Panc1 (cell line): ENCODE measurements at regions not wholly inside any gene's neighbourhood (a gene's known extent, or its start where the extent isn't known, plus 50 kb on each side); places are given as distances from the start of the nearest gene placed in this dataset.

Source experiments
- ATAC-seq: fragments of 200-7000 bp; cut with Tn5 transposase; 2 replicates; pipeline ENCODE4 v1.9.1; 2020; ENCODE audit warnings: mild to moderate bottlenecking, moderate library complexity
- BruUV-seq: library from RNA; stranded (reverse); fragments of 400-500 nt; replicated peaks from 2 replicates; lab custom pipeline; 2021; lab: Mats Ljungman, UMichigan
- CTCF ChIA-PET: fragments of 300-600 bp; sonication (Branson Sonifier 250); formaldehyde crosslinking; loops from one replicate; lab custom pipeline; 2022; ENCODE audit warnings: antibody characterized with exemption; lab: Charles Lee
- POLR2A ChIA-PET: fragments of 300-600 bp; sonication (Branson Sonifier 250); formaldehyde crosslinking; loops from one replicate; lab custom pipeline; 2022; ENCODE audit warnings: antibody characterized with exemption; lab: Charles Lee
- DNase-seq: peaks from one replicate; pipeline ENCODE4 v3.0.0-alpha.2; 2010; ENCODE audit warnings: low read depth, low spot score
- H3K27ac ChIP-seq: 2 replicates; pipeline ENCODE4 v1.5.1; 2011; ENCODE audit warnings: mild to moderate bottlenecking, low read length, inconsistent platforms
- H3K27me3 ChIP-seq: fragments of 200-500 bp; sonication (Bioruptor generic); 2 replicates; pipeline ENCODE4 v1.6.0; 2014; ENCODE audit warnings: low read length, inconsistent platforms; ENCODE audit not compliant: control insufficient read depth, insufficient read depth
- H3K36me3 ChIP-seq: fragments of 200-500 bp; sonication (Bioruptor generic); 2 replicates; pipeline ENCODE4 v1.5.1; 2014; ENCODE audit warnings: inconsistent platforms, mild to moderate bottlenecking, low read length, moderate library complexity; ENCODE audit not compliant: control insufficient read depth, insufficient read depth
- H3K4me1 ChIP-seq: 2 replicates; pipeline ENCODE4 v1.5.1; 2011; ENCODE audit warnings: inconsistent platforms, mild to moderate bottlenecking, low read length, moderate library complexity; ENCODE audit not compliant: control insufficient read depth, insufficient read depth
- H3K4me3 ChIP-seq, 2 experiments: 2 replicates each; pipeline ENCODE4 v1.5.1; 2011 to 2012; ENCODE audit warnings: low read depth in 2 of 2, low read length in 2 of 2, mild to moderate bottlenecking in 2 of 2, inconsistent platforms in 1 of 2, moderate library complexity in 1 of 2
- H3K9me3 ChIP-seq: fragments of 200-500 bp; sonication (Bioruptor generic); 2 replicates; pipeline ENCODE4 v1.5.1; 2014; ENCODE audit warnings: low read depth, mild to moderate bottlenecking, inconsistent platforms, low read length, moderate library complexity; ENCODE audit not compliant: control insufficient read depth, insufficient read depth
- POLR2AphosphoS5 ChIP-seq: IDR thresholded peaks from 2 replicates; pipeline ENCODE4 v1.6.1; 2012; ENCODE audit warnings: mild to moderate bottlenecking, low read depth, low read length, moderate library complexity
- SIN3A ChIP-seq: IDR thresholded peaks from 2 replicates; pipeline ENCODE4 v1.6.1; 2012; ENCODE audit warnings: low read depth, mild to moderate bottlenecking, low read length, moderate library complexity, borderline replicate concordance; ENCODE audit not compliant: insufficient read depth
- TCF7L2 ChIP-seq: IDR thresholded peaks from 2 replicates; pipeline ENCODE4 v1.6.1; 2011; ENCODE audit warnings: mild to moderate bottlenecking, low read depth, low read length, inconsistent platforms
- in situ Hi-C: cut with HindIII; loops from 2 replicates; pipeline ENCODE4 v1.10.0; 2016; ENCODE audit warnings: low sequenced_read_pairs, low pct_unique_long_range_greater_than_20kb
- intact Hi-C: fragments of 100-400 bp; cut with micrococcal nuclease; formaldehyde crosslinking; loops from one replicate; pipeline ENCODE4 v1.10.0; 2022; ENCODE audit not compliant: unreplicated experiment
- TF ChIP-seq, protein P1 (sequence below), 2 experiments: IDR thresholded peaks; 2 replicates each; pipeline ENCODE4 v1.6.1; 2011 to 2012; ENCODE audit warnings: low read depth in 2 of 2, control low read depth in 1 of 2, low read length in 1 of 2, mild to moderate bottlenecking in 1 of 2, moderate library complexity in 1 of 2; ENCODE audit not compliant: insufficient read depth in 1 of 2
- TF ChIP-seq, protein P2 (sequence below): fragments of 450-650 bp; IDR thresholded peaks from 2 replicates; pipeline ENCODE4 v1.5.1; 2017; ENCODE audit warnings: mild to moderate bottlenecking

DNA sequence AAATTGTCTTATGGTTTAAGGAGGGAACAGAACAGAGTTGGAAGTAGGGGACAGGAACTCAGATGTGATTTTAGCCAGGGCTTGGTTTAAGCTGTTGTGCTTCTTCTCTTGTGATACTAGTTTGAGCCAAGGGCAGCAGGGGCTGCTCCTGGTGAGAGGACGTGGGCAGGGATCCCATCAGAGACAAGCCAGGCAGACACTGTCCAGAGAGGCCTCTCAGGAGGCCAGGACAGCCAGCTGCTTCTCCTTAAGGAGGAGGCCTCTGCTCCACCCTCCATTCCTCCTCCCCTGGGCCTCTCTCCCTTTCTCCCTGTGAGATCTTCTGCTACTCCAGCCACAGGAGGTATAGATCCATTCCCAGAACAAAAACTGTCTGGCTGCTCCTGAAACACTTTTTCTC lies 108.4 kb upstream of the MLN start:
- ATAC-seq (no peak), DNase-seq (no peak)
- TF ChIP-seq SIN3A (no peak), TCF7L2 (no peak), POLR2AphosphoS5 (no peak)
- TF ChIP-seq, protein P1, sequence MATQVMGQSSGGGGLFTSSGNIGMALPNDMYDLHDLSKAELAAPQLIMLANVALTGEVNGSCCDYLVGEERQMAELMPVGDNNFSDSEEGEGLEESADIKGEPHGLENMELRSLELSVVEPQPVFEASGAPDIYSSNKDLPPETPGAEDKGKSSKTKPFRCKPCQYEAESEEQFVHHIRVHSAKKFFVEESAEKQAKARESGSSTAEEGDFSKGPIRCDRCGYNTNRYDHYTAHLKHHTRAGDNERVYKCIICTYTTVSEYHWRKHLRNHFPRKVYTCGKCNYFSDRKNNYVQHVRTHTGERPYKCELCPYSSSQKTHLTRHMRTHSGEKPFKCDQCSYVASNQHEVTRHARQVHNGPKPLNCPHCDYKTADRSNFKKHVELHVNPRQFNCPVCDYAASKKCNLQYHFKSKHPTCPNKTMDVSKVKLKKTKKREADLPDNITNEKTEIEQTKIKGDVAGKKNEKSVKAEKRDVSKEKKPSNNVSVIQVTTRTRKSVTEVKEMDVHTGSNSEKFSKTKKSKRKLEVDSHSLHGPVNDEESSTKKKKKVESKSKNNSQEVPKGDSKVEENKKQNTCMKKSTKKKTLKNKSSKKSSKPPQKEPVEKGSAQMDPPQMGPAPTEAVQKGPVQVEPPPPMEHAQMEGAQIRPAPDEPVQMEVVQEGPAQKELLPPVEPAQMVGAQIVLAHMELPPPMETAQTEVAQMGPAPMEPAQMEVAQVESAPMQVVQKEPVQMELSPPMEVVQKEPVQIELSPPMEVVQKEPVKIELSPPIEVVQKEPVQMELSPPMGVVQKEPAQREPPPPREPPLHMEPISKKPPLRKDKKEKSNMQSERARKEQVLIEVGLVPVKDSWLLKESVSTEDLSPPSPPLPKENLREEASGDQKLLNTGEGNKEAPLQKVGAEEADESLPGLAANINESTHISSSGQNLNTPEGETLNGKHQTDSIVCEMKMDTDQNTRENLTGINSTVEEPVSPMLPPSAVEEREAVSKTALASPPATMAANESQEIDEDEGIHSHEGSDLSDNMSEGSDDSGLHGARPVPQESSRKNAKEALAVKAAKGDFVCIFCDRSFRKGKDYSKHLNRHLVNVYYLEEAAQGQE (IDR thresholded peaks at IDR 0.05; ENCODE audit: insufficient read depth in 1 of 2, low read depth in 2 of 2, low read length in 1 of 2) = no peak
- TF ChIP-seq, protein P2, sequence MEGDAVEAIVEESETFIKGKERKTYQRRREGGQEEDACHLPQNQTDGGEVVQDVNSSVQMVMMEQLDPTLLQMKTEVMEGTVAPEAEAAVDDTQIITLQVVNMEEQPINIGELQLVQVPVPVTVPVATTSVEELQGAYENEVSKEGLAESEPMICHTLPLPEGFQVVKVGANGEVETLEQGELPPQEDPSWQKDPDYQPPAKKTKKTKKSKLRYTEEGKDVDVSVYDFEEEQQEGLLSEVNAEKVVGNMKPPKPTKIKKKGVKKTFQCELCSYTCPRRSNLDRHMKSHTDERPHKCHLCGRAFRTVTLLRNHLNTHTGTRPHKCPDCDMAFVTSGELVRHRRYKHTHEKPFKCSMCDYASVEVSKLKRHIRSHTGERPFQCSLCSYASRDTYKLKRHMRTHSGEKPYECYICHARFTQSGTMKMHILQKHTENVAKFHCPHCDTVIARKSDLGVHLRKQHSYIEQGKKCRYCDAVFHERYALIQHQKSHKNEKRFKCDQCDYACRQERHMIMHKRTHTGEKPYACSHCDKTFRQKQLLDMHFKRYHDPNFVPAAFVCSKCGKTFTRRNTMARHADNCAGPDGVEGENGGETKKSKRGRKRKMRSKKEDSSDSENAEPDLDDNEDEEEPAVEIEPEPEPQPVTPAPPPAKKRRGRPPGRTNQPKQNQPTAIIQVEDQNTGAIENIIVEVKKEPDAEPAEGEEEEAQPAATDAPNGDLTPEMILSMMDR = no peak
- ChIA-PET POLR2A (no interaction called here), CTCF (interaction anchor here (1.3 kb wide), 1 partner anchor 47 kb away, joined by 3 read pairs; no protein-coding TSS in a partner anchor)
- Histone ChIP-seq H3K4me1 (no peaks in the 10 kb centered on the region), H3K36me3 (no peaks in the 10 kb centered on the region), H3K27ac (no peak overlapping the region), H3K9me3 (no peaks in the 10 kb centered on the region), H3K4me3 (no peak overlapping the region), H3K27me3 (no peaks in the 10 kb centered on the region; the same call in 1 of the 2 replicates)
- BruUV-seq = no TSS peak
- in situ Hi-C loops (no loop called here), intact Hi-C loops (no loop called here)

DNA sequence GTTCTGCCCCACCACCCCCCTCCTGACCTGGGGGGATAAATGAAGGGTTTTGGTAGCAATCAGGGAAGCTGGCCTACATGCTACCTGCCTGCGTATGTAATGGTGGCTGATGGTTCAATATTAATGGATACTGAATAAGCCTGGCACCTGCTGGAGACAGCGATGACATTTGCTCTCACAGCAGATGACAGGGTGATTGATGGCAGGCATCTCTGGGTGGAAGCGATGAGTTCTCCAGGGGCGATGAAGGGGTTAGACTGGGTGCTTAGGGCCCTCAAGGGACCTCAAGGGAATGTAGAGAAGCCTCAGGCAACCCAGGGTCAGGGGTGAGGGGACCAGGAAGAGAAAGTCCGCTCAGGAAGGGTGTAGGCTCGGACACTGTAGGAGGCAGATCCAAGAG lies 107.7 kb upstream of the MLN start:
- ATAC-seq (no peak), DNase-seq (no peak)
- no TSS peak for BruUV-seq
- TF ChIP-seq, protein P2 = no peak
- no peak for TF ChIP-seq TCF7L2
- TF ChIP-seq, protein P1 (IDR thresholded peaks at IDR 0.05; ENCODE audit: insufficient read depth in 1 of 2, low read depth in 2 of 2, low read length in 1 of 2) = no peak
- no peak for TF ChIP-seq SIN3A
- no peak for TF ChIP-seq POLR2AphosphoS5
- intact Hi-C loops (no loop called here), in situ Hi-C loops (no loop called here)
- no peaks in the 10 kb centered on the region for H3K4me1 ChIP-seq
- H3K9me3 ChIP-seq = no peaks in the 10 kb centered on the region
- ChIA-PET CTCF (no interaction called here), POLR2A (no interaction called here)
- no peaks in the 10 kb centered on the region; the same call in 1 of the 2 replicates for H3K27me3 ChIP-seq
- H3K27ac ChIP-seq = no peak overlapping the region
- no peak overlapping the region for H3K4me3 ChIP-seq
- no peaks in the 10 kb centered on the region for H3K36me3 ChIP-seq
